IMR-90 (cell line): ENCODE measurements at regions not wholly inside any gene's neighbourhood (a gene's known extent, or its start where the extent isn't known, plus 50 kb on each side); places are given as distances from the start of the nearest gene placed in this dataset.

Experiments
- ATAC-seq: fragments of 200-7000 bp; cut with Tn5 transposase; 2 replicates; pipeline ENCODE4 v1.9.1; 2020; ENCODE audit warnings: low read depth, mild to moderate bottlenecking, moderate library complexity
- BruUV-seq: library from RNA; stranded (reverse); fragments of 400-500 nt; replicated peaks from 2 replicates; lab custom pipeline; 2021; lab: Mats Ljungman, UMichigan
- CTCF ChIA-PET: fragments of 300-600 bp; formaldehyde crosslinking; extraction: SDS; loops from one replicate; lab custom pipeline; 2021; ENCODE audit warnings: antibody characterized with exemption; lab: Yijun Ruan, JAX
- POLR2A ChIA-PET: fragments of 300-600 bp; sonication (Branson Sonifier 250); formaldehyde crosslinking; loops from one replicate; lab custom pipeline; 2022; ENCODE audit warnings: antibody characterized with exemption; ENCODE audit not compliant: unreplicated experiment; lab: Charles Lee
- DNase-seq: peaks from one replicate; pipeline ENCODE4 v3.0.0; 2013
- H2AFZ ChIP-seq: replicated peaks from 2 replicates; pipeline ENCODE3; 2013; ENCODE audit warnings: low read length, mild to moderate bottlenecking; ENCODE audit not compliant: poor library complexity
- H2AK5ac ChIP-seq: 2 replicates; pipeline ENCODE4 v1.6.1; 2013; ENCODE audit warnings: low read depth, low read length, inconsistent platforms
- H2AK9ac ChIP-seq: replicated peaks from 2 replicates; pipeline ENCODE3; 2013; ENCODE audit warnings: mild to moderate bottlenecking, low read depth, low read length, moderate library complexity; ENCODE audit not compliant: poor library complexity
- H2BK120ac ChIP-seq: 2 replicates; pipeline ENCODE4 v1.6.1; 2013; ENCODE audit warnings: low read depth, low read length, inconsistent platforms
- H2BK15ac ChIP-seq: 3 replicates; pipeline ENCODE4 v1.6.1; 2013; ENCODE audit warnings: low read depth, low read length, inconsistent platforms
- H2BK20ac ChIP-seq: 2 replicates; pipeline ENCODE4 v1.6.1; 2013; ENCODE audit warnings: low read depth, mild to moderate bottlenecking, inconsistent platforms, low read length, moderate library complexity
- H2BK5ac ChIP-seq: 2 replicates; pipeline ENCODE4 v1.6.1; 2013; ENCODE audit warnings: mild to moderate bottlenecking, low read depth, low read length, inconsistent platforms; ENCODE audit not compliant: poor library complexity, severe bottlenecking
- H3K14ac ChIP-seq: replicated peaks from 2 replicates; pipeline ENCODE4 v1.6.1; 2013; ENCODE audit warnings: low read depth, low read length, inconsistent platforms
- H3K18ac ChIP-seq: 2 replicates; pipeline ENCODE4 v1.6.1; 2013; ENCODE audit warnings: low read depth, low read length, control low read depth
- H3K23ac ChIP-seq: 2 replicates; pipeline ENCODE4 v1.6.1; 2013; ENCODE audit warnings: low read depth, low read length, inconsistent platforms
- H3K27ac ChIP-seq: 2 replicates; pipeline ENCODE4 v1.5.1; 2013; ENCODE audit warnings: mild to moderate bottlenecking, control low read depth, low read length; ENCODE audit not compliant: insufficient read depth
- H3K27me3 ChIP-seq: 2 replicates; pipeline ENCODE4 v1.6.1; 2013; ENCODE audit warnings: low read length; ENCODE audit not compliant: control insufficient read depth, insufficient read depth
- H3K36me3 ChIP-seq: 2 replicates; pipeline ENCODE4 v1.6.1; 2013; ENCODE audit warnings: low read length, mixed read lengths; ENCODE audit not compliant: control insufficient read depth, insufficient read depth
- H3K4ac ChIP-seq: 2 replicates; pipeline ENCODE4 v1.6.1; 2013; ENCODE audit warnings: low read depth, low read length, inconsistent platforms
- H3K4me1 ChIP-seq: 2 replicates; pipeline ENCODE4 v1.6.1; 2013; ENCODE audit warnings: low read length, mixed read lengths; ENCODE audit not compliant: control insufficient read depth, insufficient read depth
- H3K4me2 ChIP-seq: 2 replicates; pipeline ENCODE4 v1.6.1; 2013; ENCODE audit warnings: low read depth, mild to moderate bottlenecking, control low read depth, low read length, moderate library complexity
- H3K4me3 ChIP-seq: 2 replicates; pipeline ENCODE4 v1.5.1; 2013; ENCODE audit warnings: low read depth, mild to moderate bottlenecking, control low read depth, low read length, moderate library complexity; ENCODE audit not compliant: insufficient read depth
- H3K56ac ChIP-seq: 2 replicates; pipeline ENCODE4 v1.6.1; 2013; ENCODE audit warnings: low read length, inconsistent platforms; ENCODE audit not compliant: insufficient read depth; ENCODE audit errors: extremely low read depth
- H3K79me1 ChIP-seq, 2 experiments: 2 replicates each; pipeline ENCODE4 v1.6.1; 2013; ENCODE audit warnings: low read length in 2 of 2, inconsistent platforms in 1 of 2, low read depth in 1 of 2
- H3K9ac ChIP-seq: 2 replicates; pipeline ENCODE4 v1.6.1; 2013; ENCODE audit warnings: low read depth, low read length, control low read depth
- H3K9me1 ChIP-seq: 2 replicates; pipeline ENCODE4 v1.6.1; 2013; ENCODE audit warnings: low read length, inconsistent platforms; ENCODE audit not compliant: insufficient read depth
- H3K9me3 ChIP-seq: 2 replicates; pipeline ENCODE4 v1.6.1; 2013; ENCODE audit warnings: low read length; ENCODE audit not compliant: control insufficient read depth, insufficient read depth
- H4K20me1 ChIP-seq: 2 replicates; pipeline ENCODE4 v1.6.1; 2013; ENCODE audit warnings: low read length, inconsistent platforms; ENCODE audit not compliant: insufficient read depth
- H4K5ac ChIP-seq: 2 replicates; pipeline ENCODE4 v1.6.1; 2013; ENCODE audit warnings: mild to moderate bottlenecking, low read depth, low read length, control low read depth
- H4K8ac ChIP-seq, 2 experiments: 2 replicates each; pipeline ENCODE4 v1.6.1; 2013; ENCODE audit warnings: low read depth in 2 of 2, low read length in 2 of 2, control low read depth in 1 of 2, inconsistent platforms in 1 of 2
- H4K91ac ChIP-seq: 2 replicates; pipeline ENCODE4 v1.6.1; 2013; ENCODE audit warnings: low read depth, low read length, inconsistent platforms; ENCODE audit not compliant: insufficient read depth
- MAFK ChIP-seq: IDR thresholded peaks from 2 replicates; pipeline ENCODE4 v1.6.1; 2012; ENCODE audit warnings: low read depth, low read length, improper control_type of control experiment
- SMC3 ChIP-seq: fragments of 150-350 bp; IDR thresholded peaks from 2 replicates; pipeline ENCODE4 v1.6.1; 2016; ENCODE audit warnings: low read depth, mild to moderate bottlenecking, antibody characterized with exemption, low read length, moderate library complexity
- WGBS, 2 experiments: methylation state at CpG; one replicate each; pipeline versions ENCODE4 v1.1.5 to v1.1.7; 2013; ENCODE audit warnings: missing lambda C conversion rate in 2 of 2; ENCODE audit not compliant: insufficient read length in 1 of 2; ENCODE audit errors: extremely low coverage in 2 of 2; 5-methylcytosine and 5-hydroxymethylcytosine counted together
- dilution Hi-C: fragments of 300-500 bp; cut with HindIII; formaldehyde crosslinking; loops from one replicate; pipeline ENCODE4 v1.14.3; 2018; ENCODE audit warnings: low sequenced_read_pairs; ENCODE audit not compliant: unreplicated experiment
- in situ Hi-C: fragments of 300-500 bp; cut with MboI; formaldehyde crosslinking; loops from 3 replicates; pipeline ENCODE4 v1.14.3; 2019; ENCODE audit warnings: low sequenced_read_pairs, inconsistent platforms, mixed read lengths
- intact Hi-C: fragments of 100-400 bp; cut with micrococcal nuclease; formaldehyde crosslinking; loops from 2 replicates; pipeline ENCODE4 v1.10.0; 2022

DNA sequence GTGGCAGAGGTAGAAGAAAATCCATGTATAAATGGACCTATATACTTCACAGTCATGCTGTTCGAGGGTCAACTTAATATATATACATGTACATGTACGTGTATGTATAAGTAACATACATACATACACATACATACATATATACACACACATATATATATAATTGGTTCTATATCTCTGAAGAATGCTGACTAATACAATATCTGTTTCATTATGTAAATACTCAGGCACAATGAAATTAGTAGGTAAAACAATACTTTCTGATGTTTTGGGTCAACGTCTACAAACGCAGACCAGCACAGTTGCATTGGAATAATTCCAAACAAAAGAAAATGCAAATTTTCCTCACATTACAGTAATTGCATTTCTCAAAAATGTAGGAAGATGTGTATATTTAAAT is 202.7 kb upstream of the DAAM1 start:
- H3K14ac ChIP-seq = no peak overlapping the region
- no TSS peak for BruUV-seq
- no peak overlapping the region for H3K4ac ChIP-seq
- ChIA-PET CTCF (no interaction called here), POLR2A (no interaction called here)
- no CpG with 5 or more reads among the region's 4 CpGs for WGBS, 2 experiments
- no peak overlapping the region for H2AK9ac ChIP-seq
- H3K4me1 ChIP-seq = no peaks in the 10 kb centered on the region
- no peaks in the 10 kb centered on the region for H4K20me1 ChIP-seq
- H2BK20ac ChIP-seq = no peak overlapping the region
- no peak overlapping the region for H2AK5ac ChIP-seq
- in situ Hi-C loops = no loop called here
- ATAC-seq (no peak), DNase-seq (no peak)
- H3K56ac ChIP-seq = no peak overlapping the region
- no peak overlapping the region for H2BK15ac ChIP-seq
- H3K9me3 ChIP-seq = no peaks in the 10 kb centered on the region
- no peak overlapping the region for H3K18ac ChIP-seq
- peaks cover 4% of the 10 kb centered on the region for H3K27me3 ChIP-seq
- no peak overlapping the region for H3K9ac ChIP-seq
- H3K36me3 ChIP-seq = no peaks in the 10 kb centered on the region
- no peak for TF ChIP-seq SMC3
- peak; percentile 73 for TF ChIP-seq MAFK
- no peak overlapping the region for H2AFZ ChIP-seq
- no peak overlapping the region for H2BK5ac ChIP-seq
- intact Hi-C loops = no loop called here
- H3K9me1 ChIP-seq = no peaks in the 10 kb centered on the region
- no peak overlapping the region for H4K91ac ChIP-seq
- H3K4me3 ChIP-seq = no peak overlapping the region
- no peaks in the 10 kb centered on the region for H3K79me1 ChIP-seq
- H4K8ac ChIP-seq = no peak overlapping the region
- H3K4me2 ChIP-seq = no peak overlapping the region
- no peak overlapping the region for H3K27ac ChIP-seq
- dilution Hi-C loops = no loop called here
- H4K5ac ChIP-seq = no peak overlapping the region
- no peak overlapping the region for H3K23ac ChIP-seq
- H2BK120ac ChIP-seq = no peak overlapping the region
